ENCODE measurements at regions not wholly inside any gene's neighbourhood (a gene's known extent, or its start where the extent isn't known, plus 50 kb on each side); places are given as distances from the start of the nearest gene placed in this dataset.

DNA sequence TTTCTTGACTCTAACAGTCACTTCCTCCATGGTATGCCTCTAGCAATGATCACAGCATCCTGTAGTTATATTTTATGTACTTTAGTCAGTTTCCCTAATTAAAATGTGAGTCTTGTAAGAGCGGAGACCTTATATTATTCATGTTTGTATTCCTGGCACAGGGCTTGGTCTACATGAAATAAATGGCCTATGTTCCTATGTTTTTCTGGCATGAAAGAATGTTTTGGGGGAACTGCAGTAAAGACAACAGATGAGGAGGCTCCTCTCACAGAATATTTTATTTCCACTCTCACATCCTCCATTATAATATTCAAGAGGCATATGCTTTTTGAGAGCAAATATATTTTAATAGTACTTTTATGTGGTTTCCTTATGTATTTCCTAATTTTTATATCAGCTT is 429.8 kb upstream of the PDE3A start:
- intact Hi-C loops (cut with micrococcal nuclease): no loop called here

DNA sequence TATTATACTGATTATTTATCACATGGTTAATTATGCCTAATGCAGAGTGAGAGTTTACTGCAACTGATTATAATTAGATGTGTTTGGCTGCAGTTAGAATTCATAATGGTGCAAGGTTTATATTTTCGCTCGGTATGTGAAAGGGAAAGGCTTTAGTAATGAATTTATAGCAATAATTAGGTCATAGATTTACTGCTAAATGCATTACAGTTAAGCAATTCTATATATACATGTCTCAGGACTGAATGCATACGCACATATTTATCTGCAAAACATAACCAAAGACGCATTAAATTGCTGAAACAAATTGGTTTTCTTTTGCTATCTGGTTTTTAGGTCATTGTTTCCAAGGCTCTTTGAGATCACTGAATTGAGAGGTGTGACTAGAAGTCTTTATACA is 428.1 kb upstream of the PDE3A start:
- intact Hi-C loops (cut with micrococcal nuclease): no loop called here

DNA sequence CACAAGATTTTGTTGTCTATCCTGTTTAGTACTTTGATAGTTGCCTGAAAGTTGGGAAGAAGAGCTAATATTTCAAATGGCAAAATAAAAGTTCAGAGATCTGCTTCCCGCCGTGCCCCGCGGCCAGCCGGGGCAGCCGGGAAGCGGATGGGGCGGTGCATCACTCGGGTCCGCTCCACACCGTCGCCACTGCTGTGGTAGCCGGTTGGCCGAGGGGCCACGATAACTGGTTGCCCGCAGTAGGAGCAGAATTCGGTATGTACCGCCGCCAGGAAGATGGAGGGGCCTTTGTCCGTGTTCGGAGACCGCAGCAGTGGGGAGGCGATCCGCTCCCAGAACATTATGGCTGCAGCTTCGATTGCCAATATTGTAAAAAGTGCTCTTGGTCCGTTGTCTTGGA is 427.2 kb upstream of the PDE3A start:
- intact Hi-C loops (cut with micrococcal nuclease): no loop called here

DNA sequence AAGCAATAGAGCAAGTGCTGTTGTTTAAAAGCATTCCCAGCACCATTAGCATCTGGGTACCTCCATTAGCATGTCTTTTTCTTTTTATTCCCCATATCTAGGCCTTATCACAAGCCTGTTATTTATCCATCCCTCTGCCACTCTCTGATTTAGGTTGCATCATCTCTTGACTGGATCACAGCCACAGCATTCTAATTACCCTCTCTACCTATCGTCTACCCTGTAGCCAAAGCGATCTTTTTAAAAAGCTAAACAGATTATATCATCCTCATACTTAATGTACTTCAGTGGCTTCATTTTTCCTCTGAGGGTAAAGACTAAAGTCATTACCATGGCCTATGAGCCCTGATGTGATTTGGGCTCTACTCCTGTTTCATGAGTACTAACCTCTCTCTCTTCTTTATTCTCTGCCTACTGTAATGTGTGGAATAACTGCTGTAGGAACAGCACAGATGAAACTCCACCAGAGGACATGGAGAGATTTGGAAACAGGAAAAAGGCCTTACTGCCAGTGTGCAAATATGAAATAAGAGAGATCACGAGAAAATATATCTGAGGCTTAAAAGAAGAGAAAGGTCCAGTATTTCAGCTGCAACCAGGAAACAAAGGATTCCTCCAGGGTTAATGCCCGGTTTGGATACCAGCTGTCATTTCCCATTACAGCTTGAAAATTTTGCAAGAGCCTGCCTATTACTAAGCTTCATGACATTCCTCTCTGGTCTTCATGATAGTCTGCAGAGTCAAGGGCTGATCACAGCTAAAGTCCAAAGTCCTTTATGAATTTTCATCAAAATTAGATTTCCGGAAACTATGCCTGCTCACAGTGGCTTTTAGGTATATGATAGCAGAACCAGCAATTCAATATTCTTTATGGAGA is 422.5 kb upstream of the PDE3A start:
- intact Hi-C loops (cut with micrococcal nuclease): no loop called here

DNA sequence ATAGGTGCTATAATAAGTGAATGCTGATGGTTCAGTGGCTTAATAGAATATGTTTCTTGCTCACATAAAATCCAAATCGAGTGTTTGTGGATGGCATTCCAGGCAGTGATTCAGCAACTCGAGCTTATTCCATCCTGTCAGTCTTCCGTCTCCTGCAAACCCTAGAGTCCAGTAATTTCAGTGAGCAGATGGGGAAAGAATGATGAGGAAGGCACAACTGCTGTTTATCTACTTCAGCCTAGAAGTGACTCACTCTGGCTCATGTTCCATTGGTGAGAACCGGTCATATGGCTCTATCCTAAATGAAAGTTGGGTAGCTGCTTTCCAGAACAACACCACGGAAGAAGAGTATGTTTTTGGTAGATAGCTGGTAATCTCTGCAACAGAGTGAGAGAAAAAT is 421.8 kb upstream of the PDE3A start:
- intact Hi-C loops (cut with micrococcal nuclease): no loop called here

DNA sequence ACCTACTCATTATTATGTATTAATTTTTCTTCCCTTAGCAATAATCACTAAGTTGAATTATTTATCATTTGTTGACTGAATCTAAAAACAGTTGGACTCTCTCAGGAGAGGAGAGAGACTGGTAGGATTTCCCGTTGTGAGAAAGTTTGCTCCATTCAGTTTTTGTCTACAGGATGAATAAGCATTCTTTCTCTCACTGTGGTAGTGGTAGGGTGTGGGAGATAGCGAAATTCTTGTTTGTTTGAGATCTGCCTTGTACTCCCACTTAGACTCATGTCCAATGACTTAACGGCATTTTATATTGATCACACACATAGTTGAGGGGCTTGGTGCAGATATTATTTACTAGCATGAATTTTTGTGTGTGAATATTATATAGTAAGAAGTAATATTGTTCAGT is 421.0 kb upstream of the PDE3A start:
- intact Hi-C loops (cut with micrococcal nuclease): no loop called here

DNA sequence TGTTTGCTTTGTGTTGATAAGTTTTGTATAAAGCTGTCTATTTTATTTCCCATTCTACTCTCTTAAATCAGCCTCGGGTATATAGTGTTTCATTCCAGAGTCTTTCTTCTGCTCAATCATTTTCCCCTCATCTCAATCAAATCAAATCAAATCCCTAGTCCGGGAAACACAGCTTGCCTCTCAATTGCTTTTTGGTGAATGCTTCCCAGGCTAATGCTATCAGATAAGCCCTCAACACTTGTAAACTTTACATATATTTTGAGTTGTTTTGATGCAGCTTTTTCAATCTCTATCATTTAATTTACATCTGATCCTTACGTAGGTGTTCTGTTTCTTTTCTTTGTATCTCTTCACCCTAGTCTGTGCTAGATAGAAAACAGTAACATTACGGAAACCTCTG is 416.7 kb upstream of the PDE3A start:
- intact Hi-C loops (cut with micrococcal nuclease): no loop called here

DNA sequence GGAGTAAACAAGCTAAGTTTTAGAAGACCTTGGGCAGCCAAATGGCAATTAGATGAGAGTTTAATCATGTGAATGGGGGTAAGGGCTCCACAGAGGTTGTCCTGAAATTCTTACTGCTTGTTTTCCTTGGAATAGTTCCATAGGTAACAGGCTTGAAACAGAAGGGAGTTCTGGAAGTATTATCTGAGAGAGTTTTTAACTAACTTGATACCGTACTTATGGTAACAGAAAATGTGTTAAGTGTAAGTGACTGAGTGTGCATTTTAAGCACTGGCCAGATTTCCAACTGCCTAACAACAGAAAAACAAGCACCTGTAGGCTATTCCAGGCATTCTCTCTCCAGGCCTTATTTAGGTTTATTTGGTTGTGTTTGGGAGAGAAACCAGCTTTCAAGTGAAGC is 414.6 kb upstream of the PDE3A start:
- intact Hi-C loops (cut with micrococcal nuclease): no loop called here

DNA sequence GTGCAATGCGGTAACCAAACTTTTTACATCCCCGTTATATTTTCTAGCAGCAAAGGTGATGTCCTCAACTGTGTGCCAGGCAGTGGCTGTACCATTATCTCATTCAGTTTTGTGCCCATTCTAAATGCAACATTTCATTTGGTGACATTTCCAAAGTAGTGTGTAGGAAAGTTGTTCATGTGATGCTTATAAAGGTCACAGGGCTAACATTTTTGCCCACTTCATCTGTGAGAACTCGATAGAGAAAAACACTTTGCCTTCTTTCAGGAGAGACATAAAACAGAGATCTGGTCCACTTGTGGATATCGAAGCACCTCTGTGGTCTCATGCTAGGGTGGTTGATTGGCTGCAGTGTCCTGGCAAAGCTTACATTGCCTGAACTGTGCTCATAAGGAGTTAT is 414.2 kb upstream of the PDE3A start:
- intact Hi-C loops (cut with micrococcal nuclease): no loop called here

DNA sequence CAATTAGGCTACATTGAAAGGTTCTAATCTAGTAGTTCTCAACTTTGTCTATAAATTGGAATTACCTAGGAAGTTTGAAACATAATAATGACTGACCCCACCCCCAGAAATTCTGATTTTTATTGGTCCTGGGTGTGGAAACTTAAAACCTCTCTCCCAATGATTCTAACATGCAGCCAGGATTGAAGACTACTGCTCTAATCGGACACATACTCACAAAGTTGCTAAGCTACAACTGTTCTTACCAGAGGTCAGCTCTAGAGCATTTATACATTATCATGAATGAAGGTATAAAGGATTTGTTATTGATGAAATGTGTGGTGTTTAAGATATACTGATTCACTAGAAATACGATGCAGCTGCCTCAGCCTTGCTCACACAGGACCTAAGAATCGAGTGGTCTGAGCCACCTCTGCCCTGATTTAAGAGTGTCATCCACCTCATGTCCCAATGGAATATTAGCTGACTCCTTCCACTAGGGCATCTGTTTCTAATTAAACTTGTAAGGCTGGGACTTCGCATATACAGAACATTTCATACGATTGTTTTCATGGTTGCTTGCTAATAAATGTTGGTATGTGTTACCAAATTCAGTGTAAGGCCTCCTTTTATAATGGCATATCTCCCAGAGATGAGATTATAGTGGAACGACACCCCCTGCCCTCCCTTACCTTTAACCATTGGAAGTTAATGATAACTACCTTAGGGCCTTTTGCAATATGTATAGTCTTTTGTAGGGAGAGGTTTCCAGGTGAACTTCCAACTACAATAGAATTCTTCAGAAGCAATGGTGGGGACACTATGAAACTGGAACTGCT is 410.8 kb upstream of the PDE3A start:
- intact Hi-C loops (cut with micrococcal nuclease): no loop called here

DNA sequence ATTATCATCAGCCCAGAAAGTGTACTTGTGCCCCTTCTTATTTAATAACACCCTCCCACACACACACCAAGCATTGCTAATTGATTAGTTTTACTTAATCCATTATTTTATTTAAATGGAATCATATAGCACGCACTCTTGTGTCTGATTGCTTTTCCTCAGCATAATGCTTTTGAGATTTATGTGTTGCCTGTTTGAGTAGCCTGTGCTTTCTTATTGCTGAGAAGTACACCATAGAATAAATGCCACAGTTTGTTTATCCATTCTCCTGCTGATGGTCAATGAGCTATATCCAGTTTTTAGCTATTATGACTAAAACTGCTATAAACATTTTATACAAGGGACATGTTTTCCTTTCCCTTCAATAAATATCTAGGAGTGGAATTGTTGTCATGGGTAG is 409.9 kb upstream of the PDE3A start:
- intact Hi-C loops (cut with micrococcal nuclease): no loop called here

DNA sequence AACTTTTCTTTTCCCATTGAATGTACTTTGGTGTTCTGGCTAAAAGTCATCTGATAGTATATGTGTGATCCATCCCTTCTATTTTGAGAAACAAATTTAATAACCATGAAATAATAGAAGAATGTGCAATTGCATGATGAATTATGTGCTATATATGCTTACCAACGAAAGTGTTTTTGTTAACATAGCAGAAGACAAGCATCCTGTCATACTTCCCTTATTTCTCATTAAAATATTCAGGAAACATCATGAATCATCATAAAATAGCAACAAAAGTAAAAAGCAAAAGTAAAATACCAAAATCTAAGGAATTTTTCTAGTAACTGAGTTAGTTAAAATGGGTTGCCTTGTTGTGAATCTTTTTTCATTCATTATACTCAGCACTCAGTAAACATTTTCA is 409.0 kb upstream of the PDE3A start:
- intact Hi-C loops (cut with micrococcal nuclease): no loop called here

DNA sequence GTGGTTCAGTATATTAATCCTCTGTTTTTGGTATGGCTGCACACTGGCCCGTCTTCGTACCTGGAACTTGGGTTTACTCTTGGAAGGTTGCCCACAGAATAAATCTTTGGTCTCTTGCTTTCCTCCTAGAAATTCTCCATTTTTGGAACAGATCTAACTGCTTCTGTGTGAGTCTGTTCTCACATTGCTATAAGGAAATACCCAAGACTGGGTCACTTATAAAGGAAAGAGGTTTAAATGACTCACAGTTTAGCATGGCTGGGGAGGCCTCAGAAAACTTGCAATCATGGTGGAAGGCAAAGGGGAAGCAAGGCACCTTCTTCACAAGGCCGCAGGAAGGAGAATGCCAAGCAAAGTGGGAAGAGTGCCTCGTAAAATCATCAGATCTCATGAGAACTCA is 407.8 kb upstream of the PDE3A start:
- intact Hi-C loops (cut with micrococcal nuclease): no loop called here

DNA sequence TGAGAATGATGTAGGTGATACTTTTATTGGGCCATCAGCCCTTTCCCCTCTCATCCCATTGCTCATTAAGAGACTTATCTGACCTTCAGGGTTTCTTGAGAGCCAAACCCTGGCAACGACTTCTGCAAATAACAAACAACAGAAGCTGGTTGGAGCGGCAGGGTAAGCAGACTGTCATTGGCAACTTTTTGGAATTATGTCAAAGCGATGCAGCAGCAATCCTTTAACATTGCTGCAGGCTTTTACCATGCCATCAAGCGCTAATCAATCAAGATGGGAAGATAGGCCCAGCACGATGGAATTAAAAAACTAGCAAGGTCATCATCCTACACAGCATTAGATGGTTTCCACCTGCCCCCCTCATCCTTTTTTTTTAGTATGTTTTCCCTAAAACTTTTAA is 406.1 kb upstream of the PDE3A start:
- intact Hi-C loops (cut with micrococcal nuclease): no loop called here

DNA sequence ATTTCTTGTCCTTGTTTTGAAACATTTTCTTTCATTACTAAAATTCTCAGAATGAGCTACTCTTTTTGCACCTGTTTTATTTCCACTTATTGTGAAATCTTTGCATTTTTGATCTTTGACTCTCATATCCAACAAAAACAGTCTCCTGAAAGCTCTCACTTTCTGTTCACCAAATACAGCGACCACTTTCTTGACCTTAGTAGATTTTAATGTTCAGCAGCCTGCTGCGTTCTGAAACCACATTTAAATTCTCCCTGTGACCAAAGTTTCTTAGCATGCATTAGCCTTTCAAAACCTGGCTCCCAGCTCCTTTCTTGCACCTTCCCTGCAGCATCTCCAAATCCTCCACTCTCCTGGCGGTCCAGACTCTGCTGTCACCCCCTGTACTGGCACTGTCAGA is 404.4 kb upstream of the PDE3A start:
- intact Hi-C loops (cut with micrococcal nuclease): no loop called here

DNA sequence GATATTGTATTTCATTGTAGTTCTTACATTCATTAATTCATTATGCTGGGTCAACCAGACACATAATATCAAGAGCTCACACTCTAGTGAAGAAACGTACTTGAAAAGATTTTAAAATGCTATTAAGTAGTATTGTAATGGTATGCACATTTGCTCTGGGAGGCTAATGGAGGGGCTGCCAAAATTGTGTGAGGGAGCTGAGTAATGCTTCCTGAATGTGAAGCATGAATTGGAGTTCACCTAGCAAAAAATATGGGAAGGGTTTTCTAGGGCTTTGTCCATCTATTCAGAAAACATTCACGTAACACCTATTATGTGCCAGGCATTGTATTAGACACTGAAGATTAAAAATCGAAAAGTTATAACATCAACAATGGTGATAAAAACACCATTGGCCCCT is 403.8 kb upstream of the PDE3A start:
- intact Hi-C loops (cut with micrococcal nuclease): no loop called here

DNA sequence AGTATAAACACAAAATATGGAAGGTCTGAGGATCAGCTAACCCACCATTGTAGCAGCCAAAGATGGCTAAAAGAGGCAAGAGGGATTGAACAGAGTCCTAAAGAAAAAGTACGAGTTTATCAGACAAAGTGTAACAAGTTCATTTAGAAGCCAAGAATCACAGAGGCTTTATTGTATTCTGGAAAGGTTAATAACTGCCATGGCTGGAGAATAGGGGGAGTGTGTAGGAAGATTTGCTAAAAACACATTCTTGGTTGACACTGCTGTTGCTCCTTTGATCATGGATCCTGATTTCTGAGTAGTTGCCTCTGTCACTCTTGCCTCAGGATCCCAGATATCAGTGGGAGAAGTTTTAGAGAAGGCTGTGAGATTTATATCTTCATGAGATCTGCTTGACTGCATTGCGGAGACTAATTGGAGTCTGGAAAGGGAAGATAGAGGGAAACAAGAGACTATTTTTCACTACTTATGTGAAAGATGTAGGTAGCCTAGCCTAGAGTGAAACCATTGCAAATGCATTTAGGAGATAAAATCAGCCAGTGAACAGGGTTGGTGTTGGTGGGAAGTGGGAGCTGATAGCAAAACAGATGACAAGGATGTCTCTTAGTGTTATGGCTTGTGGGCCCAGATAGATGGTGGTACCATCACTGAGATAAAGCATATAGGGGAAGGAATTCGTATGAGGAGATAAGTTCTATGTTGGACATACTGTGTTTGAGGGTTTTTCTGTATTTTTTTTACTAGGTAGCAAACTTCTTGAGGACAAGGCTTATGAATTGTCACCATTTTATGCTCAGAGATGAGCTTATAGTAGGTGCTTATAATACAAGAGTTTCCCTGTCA is 402.9 kb upstream of the PDE3A start:
- intact Hi-C loops (cut with micrococcal nuclease): no loop called here

DNA sequence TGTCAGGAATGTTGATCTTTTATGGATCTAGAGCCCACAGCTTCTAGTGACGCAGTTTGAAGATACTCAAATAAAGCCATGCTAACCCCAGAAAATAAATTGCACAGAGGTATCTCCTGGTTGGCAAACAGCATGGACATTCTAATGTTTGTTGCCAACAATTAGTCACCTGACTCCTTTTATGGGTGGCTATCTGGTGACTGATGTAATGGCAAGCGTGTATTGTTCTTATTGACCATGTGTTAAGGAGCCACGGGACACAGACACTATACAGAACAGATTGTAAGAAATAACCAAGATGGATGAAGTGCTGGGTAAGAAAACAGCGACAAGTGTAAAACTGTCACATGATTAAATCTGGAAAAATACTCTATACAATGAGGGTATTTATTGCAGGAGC is 401.3 kb upstream of the PDE3A start:
- intact Hi-C loops (cut with micrococcal nuclease): no loop called here

DNA sequence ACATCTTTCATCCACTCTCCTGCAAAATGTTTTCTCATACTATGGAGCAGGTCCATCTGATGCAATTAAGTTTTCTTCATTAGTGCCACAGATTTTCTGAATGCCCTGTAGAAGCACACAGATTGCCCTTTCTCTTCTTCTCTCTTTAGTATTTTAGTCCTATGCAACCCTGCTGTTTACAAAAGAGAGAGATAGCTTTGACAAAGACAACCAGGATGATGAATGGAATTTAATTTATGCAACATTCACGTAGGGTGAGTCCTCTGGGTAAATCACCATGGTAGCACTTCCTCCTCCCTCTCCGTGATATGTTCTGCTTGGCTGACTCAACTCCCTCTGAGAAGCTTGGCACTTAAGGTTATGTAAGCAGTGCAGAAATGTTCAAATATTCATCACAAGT is 400.9 kb upstream of the PDE3A start:
- intact Hi-C loops (cut with micrococcal nuclease): no loop called here

DNA sequence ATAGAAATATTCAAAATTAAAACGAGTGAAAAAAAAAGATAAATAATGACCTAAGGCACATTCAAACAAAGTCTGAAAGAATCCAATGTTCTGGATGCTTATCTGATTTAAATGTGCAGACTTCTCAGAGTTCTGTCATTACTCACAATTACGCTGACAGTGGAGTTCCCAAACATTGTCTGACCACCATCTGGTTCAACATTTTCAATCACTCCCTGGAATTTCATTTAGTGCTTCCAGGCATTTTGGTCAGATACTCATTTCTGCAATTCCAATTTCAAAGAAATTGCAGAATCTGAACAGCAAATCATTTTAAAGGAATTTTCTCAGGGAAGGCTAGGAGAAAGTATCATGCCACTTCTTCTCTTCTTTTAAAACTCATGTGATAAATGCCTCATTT is 398.2 kb upstream of the PDE3A start:
- intact Hi-C loops (cut with micrococcal nuclease): no loop called here

DNA sequence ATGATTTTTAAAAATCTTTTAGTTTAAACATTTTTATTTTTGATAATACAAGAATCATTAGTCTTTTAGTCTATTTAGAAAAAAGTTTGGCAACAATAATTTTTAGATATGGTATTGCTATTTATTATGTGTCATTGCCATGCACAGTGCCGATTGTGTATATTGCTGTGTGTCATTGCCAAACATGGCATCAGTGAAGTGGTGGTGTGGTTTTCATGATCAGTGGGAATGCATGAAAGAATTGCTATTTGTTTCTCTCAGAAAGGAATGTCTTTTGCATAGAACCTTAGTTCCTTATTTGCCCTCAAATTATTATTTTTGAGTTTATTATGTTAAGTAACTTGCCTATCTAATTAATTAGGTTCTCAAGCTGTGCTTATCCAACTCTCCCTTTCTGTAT is 397.5 kb upstream of the PDE3A start:
- intact Hi-C loops (cut with micrococcal nuclease): no loop called here

Data from T-helper 1 cell treated with Interleukin-12 subunit alpha and Interleukin-12 subunit beta and Interleukin-4 antibody, amounts not matched to agents 30 ng/mL and 1 ng/mL, for 36 hours (primary cell).